Endothelial cell of umbilical vein (primary cell): ENCODE measurements at regions not wholly inside any gene's neighbourhood (a gene's known extent, or its start where the extent isn't known, plus 50 kb on each side); places are given as distances from the start of the nearest gene placed in this dataset.

Experiments
- BruUV-seq: library from RNA; stranded (reverse); fragments of 400-500 nt; replicated peaks from 2 replicates; lab custom pipeline; 2021; lab: Mats Ljungman, UMichigan
- CTCF ChIA-PET: fragments of 300-600, 350-600 bp; sonication (Branson Sonifier 250); formaldehyde crosslinking; loops from one replicate; lab custom pipeline; 2021; ENCODE audit warnings: antibody characterized with exemption, inconsistent platforms; lab: Charles Lee
- POLR2A ChIA-PET: fragments of 300-600, 350-600 bp; sonication (Branson Sonifier 250); formaldehyde crosslinking; loops from one replicate; lab custom pipeline; 2021; ENCODE audit warnings: antibody characterized with exemption, inconsistent platforms; lab: Charles Lee
- DNase-seq: peaks from one replicate; pipeline ENCODE4 v3.0.0-alpha.2; 2011; ENCODE audit warnings: low read depth, low spot score
- FAIRE-seq: peaks from 2 replicates; lab custom pipeline; 2011; peaks lifted over from hg19 to GRCh38; lab: Jason Lieb, UNC
- H2AFZ ChIP-seq: 2 replicates; pipeline ENCODE4 v1.6.0; 2012; ENCODE audit warnings: low read depth, low read length, control low read depth, inconsistent platforms
- H3K27ac ChIP-seq: 2 replicates; pipeline ENCODE4 v1.5.1; 2011; ENCODE audit warnings: low read depth, mild to moderate bottlenecking, control low read depth, low read length, moderate library complexity; ENCODE audit not compliant: insufficient read depth
- H3K27me3 ChIP-seq, 2 experiments: 2 replicates each; pipeline versions ENCODE4 v1.6.0 to v1.6.1; 2011; ENCODE audit warnings: low read length in 2 of 2, mixed read lengths in 1 of 2; ENCODE audit not compliant: control insufficient read depth in 2 of 2, insufficient read depth in 2 of 2
- H3K36me3 ChIP-seq, 2 experiments: 2 replicates in 1 of 2; 3 replicates in 1 of 2; pipeline ENCODE4 v1.5.1; 2011; ENCODE audit warnings: low read length in 2 of 2, mild to moderate bottlenecking in 1 of 2, moderate library complexity in 1 of 2; ENCODE audit not compliant: control insufficient read depth in 2 of 2, insufficient read depth in 2 of 2; ENCODE audit errors: extremely low read depth in 1 of 2
- H3K4me1 ChIP-seq: 3 replicates; pipeline ENCODE4 v1.5.1; 2011; ENCODE audit warnings: mild to moderate bottlenecking, low read length; ENCODE audit not compliant: control insufficient read depth, insufficient read depth; ENCODE audit errors: extremely low read depth
- H3K4me2 ChIP-seq: 2 replicates; pipeline ENCODE4 v1.6.1; 2011; ENCODE audit warnings: low read length, control low read depth, mixed read lengths; ENCODE audit not compliant: insufficient read depth
- H3K4me3 ChIP-seq, 3 experiments: fragments of 200-600 bp in 1 of 3; sonication (generic), shearing (Covaris generic) in 1 of 3; replicated peaks in 1 of 3; 2 replicates each; pipeline ENCODE4 v1.5.1; 2011 to 2016; ENCODE audit warnings: control low read depth in 3 of 3, low read length in 3 of 3, mild to moderate bottlenecking in 2 of 3, inconsistent platforms in 1 of 3, low read depth in 1 of 3, moderate library complexity in 1 of 3; ENCODE audit not compliant: insufficient read depth in 1 of 3
- H3K79me2 ChIP-seq: 2 replicates; pipeline ENCODE4 v1.6.0; 2012; ENCODE audit warnings: low read length, inconsistent platforms; ENCODE audit not compliant: control insufficient read depth, insufficient read depth
- H3K9ac ChIP-seq: replicated peaks from 2 replicates; pipeline ENCODE3; 2011; ENCODE audit warnings: low read length, control low read depth; ENCODE audit not compliant: insufficient read depth; ENCODE audit errors: extremely low read depth
- H3K9me1 ChIP-seq: replicated peaks from 3 replicates; pipeline ENCODE4 v1.6.0; 2011; ENCODE audit warnings: mild to moderate bottlenecking, low read length; ENCODE audit not compliant: control insufficient read depth, insufficient read depth; ENCODE audit errors: extremely low read depth
- H3K9me3 ChIP-seq: replicated peaks from 2 replicates; pipeline ENCODE4 v1.5.1; 2012; ENCODE audit warnings: low read length, inconsistent platforms; ENCODE audit not compliant: control insufficient read depth, insufficient read depth
- H4K20me1 ChIP-seq: replicated peaks from 2 replicates; pipeline ENCODE3; 2011; ENCODE audit warnings: mild to moderate bottlenecking, low read length; ENCODE audit not compliant: control insufficient read depth, insufficient read depth; ENCODE audit errors: extremely low read depth
- EZH2 ChIP-seq: IDR thresholded peaks from 2 replicates; pipeline ENCODE4 v1.6.1; 2012; ENCODE audit warnings: borderline replicate concordance, low read depth, mild to moderate bottlenecking, moderate library complexity, low read length, inconsistent platforms; ENCODE audit not compliant: severe bottlenecking
- FOS ChIP-seq: IDR thresholded peaks from 2 replicates; pipeline ENCODE4 v1.6.1; 2011; ENCODE audit warnings: mild to moderate bottlenecking, low read length, moderate library complexity, borderline replicate concordance; ENCODE audit not compliant: insufficient read depth
- GATA2 ChIP-seq: IDR thresholded peaks from 2 replicates; pipeline ENCODE4 v1.7.0; 2011; ENCODE audit warnings: low read depth, mild to moderate bottlenecking, moderate library complexity, mixed read lengths, low read length; ENCODE audit not compliant: insufficient read length, insufficient read depth
- JUN ChIP-seq: IDR thresholded peaks from 2 replicates; pipeline ENCODE4 v1.6.1; 2011; ENCODE audit warnings: borderline replicate concordance, low read depth; ENCODE audit not compliant: insufficient read length, insufficient read depth
- MAX ChIP-seq: IDR thresholded peaks from 2 replicates; pipeline ENCODE4 v1.6.1; 2011; ENCODE audit not compliant: insufficient read depth, insufficient read length
- MYC ChIP-seq: IDR thresholded peaks from one replicate; pipeline ENCODE4 v1.6.1; 2011; ENCODE audit warnings: mild to moderate bottlenecking, low read depth, low read length
- POLR2A ChIP-seq: IDR thresholded peaks from 2 replicates; pipeline ENCODE4 v1.6.1; 2012; ENCODE audit warnings: low read depth, mild to moderate bottlenecking, control low read depth, low read length
- POLR2AphosphoS5 ChIP-seq: IDR thresholded peaks from 2 replicates; pipeline ENCODE4 v1.6.1; 2012; ENCODE audit warnings: low read depth, mild to moderate bottlenecking, control low read depth, low read length, moderate library complexity; ENCODE audit not compliant: insufficient read depth
- dilution Hi-C: fragments of 300-500 bp; cut with MboI; formaldehyde crosslinking; loops from one replicate; pipeline ENCODE4 v1.15.0; 2019; ENCODE audit warnings: low sequenced_read_pairs; ENCODE audit not compliant: extremely low pct_ligation_motif_present
- intact Hi-C: fragments of 100-400 bp; cut with micrococcal nuclease; formaldehyde crosslinking; loops from one replicate; pipeline ENCODE4 v1.10.0; 2022
- TF ChIP-seq, protein P1 (sequence below), 2 donors: IDR thresholded peaks; 1 replicate in 1 of 2; 2 replicates in 1 of 2; pipeline ENCODE4 v1.5.1; 2011; ENCODE audit warnings: low read length in 2 of 2, mild to moderate bottlenecking in 2 of 2, moderate library complexity in 2 of 2, control low read depth in 1 of 2, inconsistent platforms in 1 of 2, low read depth in 1 of 2; ENCODE audit not compliant: insufficient read depth in 1 of 2; ENCODE audit errors: extremely low read depth in 1 of 2

GRCh38 chr4:12265554-12265953 lies 836.9 kb upstream of the HS3ST1 start:
- CTCF ChIA-PET, result no interaction called here

GRCh38 chr4:12260453-12260852 lies 831.8 kb upstream of the HS3ST1 start:
- no TSS peak for BruUV-seq

More at GRCh38 chr4:12265554-12265953, 836.9 kb upstream of the HS3ST1 start:
- intact Hi-C loops (no loop called here), dilution Hi-C loops (no loop called here)
- no peak for TF ChIP-seq GATA2
- Histone ChIP-seq H3K27ac (no peak overlapping the region), H3K79me2 (no peaks in the 10 kb centered on the region), H3K4me1 (no peaks in the 10 kb centered on the region), H3K27me3 (no peaks in the 10 kb centered on the region), H4K20me1 (no peaks in the 10 kb centered on the region), H3K36me3 (no peaks in the 10 kb centered on the region), H3K9me1 (no peaks in the 10 kb centered on the region), H2AFZ (no peak overlapping the region), H3K4me3 (no peak overlapping the region), H3K9ac (no peak overlapping the region), H3K9me3 (no peaks in the 10 kb centered on the region), H3K4me2 (no peak overlapping the region)
- no peak for DNase-seq
- no TSS peak for BruUV-seq
- POLR2A ChIA-PET, result no interaction called here
- FAIRE-seq, result no peak

More at GRCh38 chr4:12260453-12260852, 831.8 kb upstream of the HS3ST1 start:
- FAIRE-seq (no peak), DNase-seq (no peak)
- CTCF ChIA-PET, result no interaction called here
- Histone ChIP-seq H2AFZ (no peak overlapping the region), H3K79me2 (no peaks in the 10 kb centered on the region), H3K27me3 (no peaks in the 10 kb centered on the region), H3K4me1 (no peaks in the 10 kb centered on the region), H3K9ac (no peak overlapping the region), H3K4me2 (no peak overlapping the region), H3K27ac (no peak overlapping the region), H3K9me3 (no peaks in the 10 kb centered on the region), H3K36me3 (no peaks in the 10 kb centered on the region), H4K20me1 (no peaks in the 10 kb centered on the region), H3K4me3 (no peak overlapping the region), H3K9me1 (no peaks in the 10 kb centered on the region)
- intact Hi-C loops, result no loop called here
- POLR2A ChIA-PET, result no interaction called here
- dilution Hi-C loops, result no loop called here
- TF ChIP-seq GATA2 (no peak), MAX (no peak), JUN (no peak), POLR2A (no peak), FOS (no peak), POLR2AphosphoS5 (no peak), MYC (no peak), EZH2 (no peak)
- TF ChIP-seq, protein P1, sequence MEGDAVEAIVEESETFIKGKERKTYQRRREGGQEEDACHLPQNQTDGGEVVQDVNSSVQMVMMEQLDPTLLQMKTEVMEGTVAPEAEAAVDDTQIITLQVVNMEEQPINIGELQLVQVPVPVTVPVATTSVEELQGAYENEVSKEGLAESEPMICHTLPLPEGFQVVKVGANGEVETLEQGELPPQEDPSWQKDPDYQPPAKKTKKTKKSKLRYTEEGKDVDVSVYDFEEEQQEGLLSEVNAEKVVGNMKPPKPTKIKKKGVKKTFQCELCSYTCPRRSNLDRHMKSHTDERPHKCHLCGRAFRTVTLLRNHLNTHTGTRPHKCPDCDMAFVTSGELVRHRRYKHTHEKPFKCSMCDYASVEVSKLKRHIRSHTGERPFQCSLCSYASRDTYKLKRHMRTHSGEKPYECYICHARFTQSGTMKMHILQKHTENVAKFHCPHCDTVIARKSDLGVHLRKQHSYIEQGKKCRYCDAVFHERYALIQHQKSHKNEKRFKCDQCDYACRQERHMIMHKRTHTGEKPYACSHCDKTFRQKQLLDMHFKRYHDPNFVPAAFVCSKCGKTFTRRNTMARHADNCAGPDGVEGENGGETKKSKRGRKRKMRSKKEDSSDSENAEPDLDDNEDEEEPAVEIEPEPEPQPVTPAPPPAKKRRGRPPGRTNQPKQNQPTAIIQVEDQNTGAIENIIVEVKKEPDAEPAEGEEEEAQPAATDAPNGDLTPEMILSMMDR (IDR thresholded peaks at IDR 0.05; ENCODE audit: extremely low read depth in 1 of 2, insufficient read depth in 1 of 2, low read depth in 1 of 2, low read length in 2 of 2), result no peak
